ENCODE measurements at regions not wholly inside any gene's neighbourhood (a gene's known extent, or its start where the extent isn't known, plus 50 kb on each side); places are given as distances from the start of the nearest gene placed in this dataset.

- no peak for DNase-seq
These were observed 177.2 kb downstream of the CTTN start for GRCh38 chr11:70575396-70576060.

GRCh38 chr11:70577258-70577603, 178.9 kb downstream of the CTTN start:
- no peak for DNase-seq

GRCh38 chr11:70577948-70578347, 179.6 kb downstream of the CTTN start:
- DNase-seq = no peak

- DNase-seq = no peak
These were observed 180.0 kb downstream of the CTTN start for GRCh38 chr11:70578371-70578770.

DNA sequence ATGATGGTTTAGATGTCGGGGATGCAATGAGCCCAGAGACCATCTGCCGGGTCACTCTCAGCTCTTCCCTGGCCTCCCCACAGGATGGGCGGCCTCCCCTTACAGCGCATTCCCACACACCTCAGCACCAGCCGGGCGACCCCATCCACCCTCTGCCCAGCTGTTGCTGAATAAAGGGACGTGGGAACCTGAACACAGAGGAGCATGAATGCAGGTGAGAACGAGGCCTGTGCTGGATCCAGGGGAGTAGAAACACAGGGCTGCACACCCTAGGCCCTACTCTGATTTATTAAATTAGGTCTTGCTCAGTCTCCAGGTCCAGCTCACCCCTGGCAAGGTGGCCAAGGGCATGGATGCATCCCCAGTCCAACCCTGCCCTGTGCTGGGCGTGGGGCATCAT, 180.5 kb downstream of the CTTN start:
- DNase-seq = no peak

DNA sequence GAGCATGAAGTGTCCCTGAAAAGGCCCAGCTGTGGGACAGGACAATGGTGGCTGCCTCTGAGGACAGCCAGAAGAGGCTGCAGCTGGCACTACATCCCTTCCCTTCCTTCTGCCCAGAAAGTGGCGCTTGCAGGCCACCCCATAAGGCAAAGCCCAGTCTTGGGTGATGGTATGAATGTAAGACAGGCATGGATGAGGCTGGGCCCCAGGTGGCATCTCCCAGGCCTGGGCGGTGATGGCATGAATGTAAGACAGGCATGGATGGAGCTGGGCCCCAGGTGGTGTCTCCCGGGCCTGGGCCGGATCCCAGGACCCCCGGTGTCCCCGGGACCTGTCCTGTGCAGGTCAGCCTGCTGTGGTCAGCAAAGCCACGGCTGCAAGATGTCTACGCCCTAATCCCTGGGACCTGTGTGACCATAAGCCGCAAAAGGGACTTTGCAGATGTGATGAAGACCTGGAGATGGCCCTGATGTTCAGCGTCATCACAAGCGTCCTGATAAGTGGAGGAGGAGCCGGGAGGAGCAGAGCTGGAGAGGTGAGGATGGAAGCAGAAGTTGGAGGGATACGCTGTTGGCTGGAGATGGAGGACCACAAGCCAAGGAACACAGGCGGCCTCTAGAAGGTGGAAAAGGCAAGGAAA, 181.1 kb downstream of the CTTN start:
- DNase-seq = no peak

DNA sequence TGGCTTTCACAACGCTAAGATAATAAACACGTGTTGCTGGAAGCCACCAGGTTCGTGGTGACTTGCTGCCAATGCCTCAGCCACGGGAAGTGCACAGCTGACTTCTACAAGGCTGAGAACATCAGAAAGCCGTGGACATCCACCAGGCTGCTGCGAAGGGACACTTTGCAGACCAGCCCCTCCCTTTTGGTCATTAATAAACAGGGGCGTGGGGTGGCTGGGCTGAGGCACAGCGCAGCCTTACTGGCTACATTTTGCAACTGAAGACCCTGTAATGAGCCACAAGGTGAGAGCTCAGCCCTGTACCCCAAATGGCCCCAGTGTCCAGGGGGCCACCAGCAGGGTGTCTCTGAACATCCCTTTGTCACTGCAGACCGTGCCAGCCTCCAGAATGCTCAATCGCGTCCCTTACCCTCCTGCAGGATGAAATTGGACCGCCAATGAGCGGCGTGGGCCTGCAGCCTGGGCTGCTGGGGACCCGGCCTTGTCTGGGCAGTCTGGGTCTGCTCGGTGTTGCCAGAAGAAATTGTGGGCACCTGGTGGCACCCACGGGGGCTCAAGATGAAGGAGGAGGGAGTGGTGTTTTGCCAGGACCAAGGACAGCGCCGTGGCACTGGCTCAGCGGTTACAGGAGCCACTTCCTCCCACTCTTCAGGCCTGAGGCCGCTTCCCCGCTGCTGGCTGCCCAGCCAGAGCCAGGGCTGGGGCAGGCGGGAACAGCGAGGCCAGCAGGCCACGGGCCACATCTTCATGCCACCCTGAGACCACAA, 181.9 kb downstream of the CTTN start:
- no peak for DNase-seq

- no peak for DNase-seq
These were observed 183.9 kb downstream of the CTTN start for GRCh38 chr11:70581991-70582885.

GRCh38 chr11:70582886-70583641, 184.7 kb downstream of the CTTN start:
- DNase-seq = no peak

DNA sequence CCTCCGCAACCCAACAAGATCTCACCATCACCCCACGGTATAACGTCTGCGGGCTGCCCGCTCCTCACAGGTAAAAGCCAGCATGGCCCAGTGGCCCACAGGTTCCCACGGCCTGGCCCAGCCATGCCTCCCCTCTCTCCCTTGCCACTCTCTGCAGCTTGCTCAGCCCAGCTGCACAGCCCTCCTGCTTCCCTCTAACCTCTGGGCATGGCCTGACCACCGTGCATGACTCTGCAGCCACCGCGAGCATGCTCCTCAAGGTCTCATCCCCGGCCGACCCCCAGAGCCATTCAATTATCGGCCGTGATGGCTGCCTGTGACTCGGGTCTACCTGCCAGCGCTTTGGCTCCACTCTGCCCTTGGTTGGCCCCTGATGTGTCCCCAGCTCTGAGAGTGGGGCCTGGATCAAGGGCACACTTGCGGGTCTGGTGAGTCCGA, 185.5 kb downstream of the CTTN start:
- no peak for DNase-seq

GRCh38 chr11:70584498-70585235, 186.3 kb downstream of the CTTN start:
- DNase-seq = no peak

- DNase-seq = no peak
These were observed 186.9 kb downstream of the CTTN start for GRCh38 chr11:70585236-70585545.

DNA sequence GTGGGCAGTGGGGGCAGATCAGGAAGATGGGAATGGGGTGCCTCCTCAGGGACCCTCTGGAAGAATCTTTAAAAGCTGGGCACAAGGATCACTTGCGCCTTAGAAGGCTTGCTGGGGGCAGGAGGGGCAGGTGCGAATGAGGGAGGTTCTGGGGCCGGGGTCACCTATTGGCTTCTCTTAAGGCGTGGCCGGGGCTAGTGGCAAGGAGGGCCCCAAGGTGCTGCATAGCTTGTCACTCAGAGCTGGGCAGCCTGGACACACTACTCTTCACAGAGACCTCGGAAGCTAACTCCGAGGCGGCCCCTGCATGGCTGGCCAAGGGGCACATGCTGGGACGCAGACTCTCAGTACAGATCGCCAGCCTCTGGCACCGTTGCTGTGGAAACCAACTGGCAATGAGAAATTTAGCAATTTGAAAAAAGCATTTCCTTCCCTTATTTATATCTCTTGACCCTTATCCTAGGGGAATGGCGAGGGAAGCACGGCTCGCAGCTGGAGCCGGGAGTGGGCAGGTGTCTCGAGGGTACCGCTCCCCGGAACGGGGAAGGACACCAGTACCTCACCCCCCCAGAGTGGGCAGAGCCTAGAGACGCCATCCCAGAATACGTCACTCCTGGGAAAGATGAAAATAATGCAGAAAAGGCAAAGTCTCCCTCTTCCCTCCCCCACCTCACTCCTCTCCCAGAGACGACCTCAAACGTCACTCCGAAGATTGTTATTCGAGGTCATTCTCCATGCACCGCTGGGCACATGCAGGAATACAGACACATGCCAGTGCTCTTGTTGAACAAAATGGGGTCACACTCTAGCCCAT, 188.1 kb downstream of the CTTN start:
- no peak for DNase-seq

DNA sequence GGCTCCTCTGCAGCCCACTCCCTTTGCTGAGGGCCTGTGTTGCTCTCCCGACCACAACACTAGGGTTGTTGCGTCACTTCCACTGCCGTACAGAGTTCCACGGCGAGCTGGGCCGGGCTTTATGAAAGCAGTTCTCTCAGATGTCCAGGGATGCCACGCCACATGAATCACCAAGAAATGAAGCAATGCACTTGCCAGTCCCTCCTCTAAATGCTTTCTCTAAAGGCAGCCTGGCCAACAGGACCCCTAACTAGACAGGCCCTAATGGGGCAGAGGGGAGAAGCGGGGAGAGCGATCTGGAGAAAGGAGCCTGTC, 188.7 kb downstream of the CTTN start:
- DNase-seq = no peak

- no peak for DNase-seq
These were observed 192.1 kb downstream of the CTTN start for GRCh38 chr11:70590356-70590991.

- no peak for DNase-seq
These were observed 194.4 kb downstream of the CTTN start for GRCh38 chr11:70592641-70593165.

DNA sequence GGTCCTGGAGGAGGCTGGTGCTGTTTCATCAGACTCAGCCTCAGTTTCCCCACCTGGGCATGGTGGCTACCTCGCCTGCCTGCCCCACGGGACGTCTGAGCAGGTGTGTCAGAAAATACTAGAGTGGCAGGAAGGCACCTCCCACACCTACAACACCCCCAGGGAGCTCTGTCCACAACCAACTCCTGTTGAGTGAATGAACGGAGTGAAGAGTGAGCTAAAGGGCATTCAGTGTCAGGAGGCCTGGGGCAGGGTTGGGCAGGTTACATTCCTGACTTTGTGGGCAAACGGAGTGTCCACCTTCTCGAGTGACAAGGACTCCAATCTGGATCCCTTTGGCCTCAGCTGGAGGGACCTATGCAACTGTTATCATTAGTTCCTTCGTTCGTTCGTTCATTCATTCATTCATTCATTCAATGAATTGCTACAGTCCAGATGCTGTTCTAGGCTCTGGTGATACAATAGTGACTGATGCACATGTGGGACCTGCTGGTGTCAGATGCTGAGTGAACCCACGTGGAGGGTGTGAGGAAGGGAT, 195.2 kb downstream of the CTTN start:
- no peak for DNase-seq

DNA sequence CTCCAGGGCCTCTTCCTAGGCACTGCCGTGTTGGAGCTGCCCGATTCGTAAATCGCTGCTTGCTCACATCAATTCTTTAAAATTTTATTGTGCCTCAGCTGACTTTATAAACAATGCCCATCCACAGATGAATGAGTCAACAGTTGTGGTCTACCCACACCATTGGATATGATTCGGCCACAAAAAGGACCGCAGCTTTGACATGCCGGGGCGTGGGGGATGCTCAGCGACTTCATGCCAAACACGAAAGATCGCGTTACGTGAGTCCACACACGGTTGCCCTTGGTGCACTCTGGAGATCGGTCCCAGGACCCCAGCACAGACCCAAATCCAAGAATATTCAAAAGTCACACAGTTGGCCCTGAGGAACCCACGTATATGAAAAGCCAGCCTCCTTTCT, 195.7 kb downstream of the CTTN start:
- no peak for DNase-seq

- no peak for DNase-seq
These were observed 196.3 kb downstream of the CTTN start for GRCh38 chr11:70594606-70595005.

- no peak for DNase-seq
These were observed 196.7 kb downstream of the CTTN start for GRCh38 chr11:70595016-70595415.
